ENCODE measurements at regions not wholly inside any gene's neighbourhood (a gene's known extent, or its start where the extent isn't known, plus 50 kb on each side); places are given as distances from the start of the nearest gene placed in this dataset.

DNA sequence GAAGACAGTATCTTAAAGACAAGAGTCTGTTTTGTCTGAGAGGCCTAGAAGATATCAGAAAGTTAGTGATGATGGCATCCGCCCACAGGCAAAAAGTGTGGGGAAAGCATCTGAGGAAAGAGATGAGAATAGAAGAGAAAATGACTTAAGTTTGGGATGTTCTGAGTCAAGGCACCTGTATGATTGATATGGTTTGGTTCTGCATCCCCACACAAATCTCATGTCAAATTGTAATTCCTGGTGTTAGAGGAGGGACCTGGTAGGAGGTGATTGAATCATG is 568.2 kb upstream of the MGMT start:
- no peaks in the 10 kb centered on the region for H3K9me3 ChIP-seq (ENCODE audit: control insufficient read depth, low read length)
- 96% methylated on average over 1 of the region's 1 CpG for WGBS
- intact Hi-C loops (cut with DNase I) = no loop called here
- DNase-seq = no peak
- H3K4me3 ChIP-seq (ENCODE audit: low read length) = no peak overlapping the region
- H3K4me1 ChIP-seq (ENCODE audit: control insufficient read depth, insufficient read depth, low read length) = no peaks in the 10 kb centered on the region
- H3K27ac ChIP-seq (ENCODE audit: low read length) = no peak overlapping the region
- H3K27me3 ChIP-seq (ENCODE audit: control insufficient read depth, insufficient read depth) = no peaks in the 10 kb centered on the region
- ATAC-seq = no peak

DNA sequence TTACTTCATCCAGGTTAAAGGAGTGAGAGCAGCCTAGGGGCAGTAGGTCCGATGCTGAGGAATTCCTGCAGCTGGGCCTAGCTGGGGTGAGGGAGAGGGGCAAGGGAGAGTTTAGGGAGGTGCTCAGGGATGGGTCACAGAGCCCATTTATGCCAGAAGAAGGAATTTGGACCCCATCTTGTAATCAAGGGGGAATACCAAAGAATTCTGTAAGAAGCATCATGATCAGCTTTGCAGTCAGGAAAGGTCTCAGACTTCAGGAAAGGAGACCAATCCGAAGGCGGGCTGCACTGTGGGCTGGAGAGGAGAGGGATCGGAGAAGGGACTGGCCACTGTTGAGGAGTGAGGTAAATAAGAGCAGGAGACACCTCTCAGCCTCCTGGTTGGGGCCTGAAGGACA is 566.6 kb upstream of the MGMT start:
- peak overlapping the region; percentile 43 for H3K27ac ChIP-seq (ENCODE audit: low read length)
- intact Hi-C loops (cut with DNase I) = no loop called here

DNA sequence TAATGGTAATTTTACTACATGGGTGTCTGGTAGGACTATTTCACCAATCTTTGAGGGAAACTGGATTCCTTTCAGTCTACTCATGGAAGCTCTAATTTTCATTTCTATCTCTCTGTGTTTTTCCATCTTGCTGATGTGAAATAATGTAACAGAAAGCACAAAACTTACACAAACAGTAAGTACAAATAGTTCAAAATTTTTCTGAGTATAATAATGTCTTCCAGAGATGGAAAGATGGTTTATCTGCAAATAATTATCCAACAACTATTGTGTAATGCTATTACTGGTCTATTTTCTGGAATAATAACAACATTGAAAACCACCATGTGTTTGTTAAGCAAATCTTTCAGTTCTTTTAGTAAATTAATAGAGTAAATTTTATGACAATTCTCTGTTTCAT is 565.8 kb upstream of the MGMT start:
- Histone ChIP-seq H3K9me3 (ENCODE audit: control insufficient read depth, low read length) (no peaks in the 10 kb centered on the region), H3K27ac (ENCODE audit: low read length) (no peak overlapping the region), H3K4me3 (ENCODE audit: low read length) (no peak overlapping the region), H3K4me1 (ENCODE audit: control insufficient read depth, insufficient read depth, low read length) (no peaks in the 10 kb centered on the region), H3K27me3 (ENCODE audit: control insufficient read depth, insufficient read depth) (no peaks in the 10 kb centered on the region)
- DNase-seq = no peak
- ATAC-seq = no peak
- intact Hi-C loops (cut with DNase I) = no loop called here

More for the DNA sequence above, 566.6 kb upstream of the MGMT start:
- 91% methylated on average over 4 of the region's 4 CpGs for WGBS
- ATAC-seq (no peak), DNase-seq (no peak)
- no peaks in the 10 kb centered on the region for H3K9me3 ChIP-seq (ENCODE audit: control insufficient read depth, low read length)
- no peak overlapping the region for H3K4me3 ChIP-seq (ENCODE audit: low read length)
- no peaks in the 10 kb centered on the region for H3K27me3 ChIP-seq (ENCODE audit: control insufficient read depth, insufficient read depth)
- no peaks in the 10 kb centered on the region for H3K4me1 ChIP-seq (ENCODE audit: control insufficient read depth, insufficient read depth, low read length)

DNA sequence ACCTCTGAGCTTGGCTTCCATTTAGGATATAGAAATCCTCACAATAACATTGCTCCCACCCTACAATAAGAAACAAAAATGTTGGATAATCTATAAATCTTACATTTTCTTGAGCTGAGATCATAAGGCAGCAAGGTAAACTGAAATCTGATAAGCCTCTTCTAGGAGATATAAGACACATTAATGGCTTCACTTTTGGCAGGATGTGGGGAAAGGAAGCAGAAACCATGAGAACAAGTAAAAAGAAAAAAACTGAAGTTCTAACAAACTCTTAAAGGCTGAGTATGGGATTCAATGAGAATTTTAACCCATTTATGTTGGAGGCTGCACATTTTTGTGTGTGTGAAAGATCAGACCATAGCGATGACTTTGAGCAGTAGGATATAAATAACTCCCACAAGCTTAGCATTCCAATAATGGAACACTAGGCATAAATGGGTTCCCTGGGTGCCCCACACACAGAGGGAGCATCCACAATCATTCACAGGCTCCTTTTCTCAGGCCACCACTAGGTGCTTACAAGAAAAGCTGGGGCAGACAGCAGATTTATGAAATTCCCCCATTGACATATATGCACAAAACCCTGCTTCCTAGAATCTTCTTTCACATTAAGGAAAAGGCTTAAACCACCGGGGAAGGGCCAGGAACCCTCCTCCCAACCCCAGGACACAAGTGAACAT is 564.9 kb upstream of the MGMT start:
- Histone ChIP-seq H3K4me3 (ENCODE audit: low read length) (no peak overlapping the region), H3K9me3 (ENCODE audit: control insufficient read depth, low read length) (no peaks in the 10 kb centered on the region), H3K4me1 (ENCODE audit: control insufficient read depth, insufficient read depth, low read length) (no peaks in the 10 kb centered on the region), H3K27me3 (ENCODE audit: control insufficient read depth, insufficient read depth) (no peaks in the 10 kb centered on the region), H3K27ac (ENCODE audit: low read length) (no peak overlapping the region)
- 73% methylated on average over 2 of the region's 2 CpGs for WGBS
- ATAC-seq = no peak
- intact Hi-C loops (cut with DNase I) = no loop called here
- no peak for DNase-seq

GRCh38 chr10:128907155-128907941 is 559.7 kb upstream of the MGMT start:
- intact Hi-C loops (cut with DNase I) = no loop called here
- no peak for ATAC-seq
- DNase-seq = no peak
- Histone ChIP-seq H3K4me3 (ENCODE audit: low read length) (no peak overlapping the region), H3K27ac (ENCODE audit: low read length) (no peak overlapping the region), H3K27me3 (ENCODE audit: control insufficient read depth, insufficient read depth) (no peaks in the 10 kb centered on the region), H3K9me3 (ENCODE audit: control insufficient read depth, low read length) (no peaks in the 10 kb centered on the region), H3K4me1 (ENCODE audit: control insufficient read depth, insufficient read depth, low read length) (no peaks in the 10 kb centered on the region)
- 84% methylated on average over 20 of the region's 20 CpGs for WGBS

- ATAC-seq (no peak), DNase-seq (no peak)
- Histone ChIP-seq H3K4me3 (ENCODE audit: low read length) (no peak overlapping the region), H3K27ac (ENCODE audit: low read length) (no peak overlapping the region), H3K4me1 (ENCODE audit: control insufficient read depth, insufficient read depth, low read length) (no peaks in the 10 kb centered on the region), H3K27me3 (ENCODE audit: control insufficient read depth, insufficient read depth) (no peaks in the 10 kb centered on the region), H3K9me3 (ENCODE audit: control insufficient read depth, low read length) (no peaks in the 10 kb centered on the region)
- 42% methylated on average over 6 of the region's 6 CpGs for WGBS
- intact Hi-C loops (cut with DNase I) = no loop called here
Measured at GRCh38 chr10:128908099-128908498, 558.9 kb upstream of the MGMT start.

DNA sequence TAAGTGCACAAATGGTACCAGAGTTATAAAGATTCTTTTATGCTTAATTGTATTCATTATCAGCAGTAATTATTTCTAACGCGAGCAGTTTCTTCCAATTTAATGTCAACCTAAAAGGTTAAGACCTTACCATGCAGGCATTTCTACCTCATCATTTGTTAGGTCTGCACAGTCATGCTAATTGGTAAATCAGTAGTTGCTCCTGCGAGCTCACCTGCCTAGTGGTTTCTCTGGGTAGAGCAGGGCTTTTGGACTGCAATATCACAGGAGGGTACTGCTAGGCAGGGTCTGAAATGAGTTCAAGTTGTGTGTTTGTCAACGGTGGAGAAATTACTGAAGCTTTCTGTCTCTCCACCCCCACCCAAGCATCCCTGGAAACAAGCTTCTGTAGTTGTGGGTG is 558.5 kb upstream of the MGMT start:
- intact Hi-C loops (cut with DNase I) = no loop called here
- ATAC-seq = no peak
- no peak overlapping the region for H3K27ac ChIP-seq (ENCODE audit: low read length)

DNA sequence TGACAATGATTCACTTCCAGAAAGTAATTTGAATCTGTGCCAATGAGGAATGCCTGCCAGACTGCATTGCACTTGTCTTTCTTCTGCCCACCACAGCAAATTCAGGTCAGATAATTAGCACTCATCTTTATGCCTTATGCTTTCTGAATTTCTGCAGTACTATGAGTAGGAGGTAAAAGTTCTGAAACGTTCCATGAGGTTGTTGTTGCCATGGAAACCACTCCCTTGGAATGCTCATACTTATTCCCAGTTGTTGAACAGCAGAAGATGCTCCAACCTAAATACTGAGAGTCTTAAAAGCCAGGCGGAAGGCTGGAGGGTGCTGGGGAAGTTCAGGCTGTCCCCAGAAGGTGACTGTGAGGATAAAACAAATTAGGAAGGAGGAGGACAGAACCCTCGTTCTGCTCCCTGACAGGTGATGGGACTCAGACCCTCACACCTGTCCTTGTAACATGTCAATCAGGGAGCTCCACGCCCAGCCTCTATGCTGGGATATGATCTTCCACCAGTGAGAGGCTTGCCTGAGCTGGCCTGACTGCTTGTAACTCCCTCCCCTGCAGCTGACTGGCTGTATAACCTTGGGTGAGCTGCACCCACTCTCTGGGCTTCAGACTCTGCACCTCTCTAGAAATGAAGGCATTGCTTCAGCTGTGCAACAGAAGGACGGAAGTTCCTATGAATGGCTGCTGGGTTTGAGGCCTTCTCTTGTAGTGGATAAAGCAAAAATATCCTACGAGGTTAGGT is 554.3 kb upstream of the MGMT start:
- DNase-seq (no peak), ATAC-seq (no peak)
- Histone ChIP-seq H3K9me3 (ENCODE audit: control insufficient read depth, low read length) (no peaks in the 10 kb centered on the region), H3K27ac (ENCODE audit: low read length) (no peak overlapping the region), H3K27me3 (ENCODE audit: control insufficient read depth, insufficient read depth) (no peaks in the 10 kb centered on the region), H3K4me1 (ENCODE audit: control insufficient read depth, insufficient read depth, low read length) (no peaks in the 10 kb centered on the region), H3K4me3 (ENCODE audit: low read length) (no peak overlapping the region)
- intact Hi-C loops (cut with DNase I) = no loop called here
- WGBS = 75% methylated on average over 6 of the region's 6 CpGs

More for the DNA sequence above, 558.5 kb upstream of the MGMT start:
- H3K27me3 ChIP-seq (ENCODE audit: control insufficient read depth, insufficient read depth) = no peaks in the 10 kb centered on the region
- no peaks in the 10 kb centered on the region for H3K4me1 ChIP-seq (ENCODE audit: control insufficient read depth, insufficient read depth, low read length)
- H3K9me3 ChIP-seq (ENCODE audit: control insufficient read depth, low read length) = no peaks in the 10 kb centered on the region
- no peak overlapping the region for H3K4me3 ChIP-seq (ENCODE audit: low read length)
- 76% methylated on average over 4 of the region's 4 CpGs for WGBS
- no peak for DNase-seq

- no peaks in the 10 kb centered on the region for H3K4me1 ChIP-seq (ENCODE audit: control insufficient read depth, insufficient read depth, low read length)
- H3K27ac ChIP-seq (ENCODE audit: low read length) = no peak overlapping the region
- H3K9me3 ChIP-seq (ENCODE audit: control insufficient read depth, low read length) = no peaks in the 10 kb centered on the region
- 32% methylated on average over 9 of the region's 9 CpGs for WGBS
- intact Hi-C loops (cut with DNase I) = no loop called here
- peak; percentile 63 to 74 for ATAC-seq
- DNase-seq = peak in 1 of 3 donors; percentile 68
- H3K27me3 ChIP-seq (ENCODE audit: control insufficient read depth, insufficient read depth) = no peaks in the 10 kb centered on the region
- no peak overlapping the region for H3K4me3 ChIP-seq (ENCODE audit: low read length)
Measured at GRCh38 chr10:128914681-128915080, 552.4 kb upstream of the MGMT start.

DNA sequence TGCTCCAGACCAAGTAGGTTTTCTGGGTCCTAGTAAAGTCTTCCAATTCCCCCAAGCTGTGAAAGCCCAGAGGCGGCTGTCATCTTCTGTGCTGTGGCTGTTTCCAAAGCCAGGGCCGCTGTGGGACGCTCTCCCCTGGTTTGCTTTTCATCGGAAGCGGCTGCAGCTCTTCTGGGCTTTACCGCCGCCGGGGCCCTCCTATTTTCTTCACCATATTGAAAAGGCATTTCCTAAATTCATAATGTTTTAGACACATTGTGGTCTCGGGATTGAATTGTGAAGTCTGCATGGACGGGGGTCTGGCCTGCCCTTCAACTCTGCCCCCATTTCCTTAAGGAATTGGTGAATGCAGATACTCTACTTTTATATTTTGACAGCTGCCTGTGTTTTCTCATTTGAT is 551.4 kb upstream of the MGMT start:
- ATAC-seq (no peak), DNase-seq (peak in 1 of 3 donors; percentile 51)
- intact Hi-C loops (cut with DNase I) = no loop called here

GRCh38 chr10:128916383-128916782 is 550.7 kb upstream of the MGMT start:
- H3K9me3 ChIP-seq (ENCODE audit: control insufficient read depth, low read length) = no peaks in the 10 kb centered on the region
- H3K27ac ChIP-seq (ENCODE audit: low read length) = no peak overlapping the region
- WGBS = 51% methylated on average over 4 of the region's 4 CpGs
- no peaks in the 10 kb centered on the region for H3K27me3 ChIP-seq (ENCODE audit: control insufficient read depth, insufficient read depth)
- DNase-seq (no peak), ATAC-seq (no peak)
- H3K4me3 ChIP-seq (ENCODE audit: low read length) = no peak overlapping the region
- intact Hi-C loops (cut with DNase I) = no loop called here
- H3K4me1 ChIP-seq (ENCODE audit: control insufficient read depth, insufficient read depth, low read length) = no peaks in the 10 kb centered on the region

More for the DNA sequence above, 551.4 kb upstream of the MGMT start:
- H3K27me3 ChIP-seq (ENCODE audit: control insufficient read depth, insufficient read depth) = no peaks in the 10 kb centered on the region
- H3K27ac ChIP-seq (ENCODE audit: low read length) = no peak overlapping the region
- 62% methylated on average over 10 of the region's 10 CpGs for WGBS
- H3K4me1 ChIP-seq (ENCODE audit: control insufficient read depth, insufficient read depth, low read length) = no peaks in the 10 kb centered on the region
- no peaks in the 10 kb centered on the region for H3K9me3 ChIP-seq (ENCODE audit: control insufficient read depth, low read length)
- H3K4me3 ChIP-seq (ENCODE audit: low read length) = no peak overlapping the region
